OCI-LY3 (cell line): ENCODE measurements at regions not wholly inside any gene's neighbourhood (a gene's known extent, or its start where the extent isn't known, plus 50 kb on each side); places are given as distances from the start of the nearest gene placed in this dataset.

Experiments used
- H2AFZ ChIP-seq: fragments of 200-600, 300-600 bp; shearing (Covaris generic); 2 replicates; pipeline ENCODE4 v1.6.0; 2014; ENCODE audit warnings: antibody characterized with exemption, low read depth, low read length
- H3K27ac ChIP-seq: fragments of 200-600, 300-600 bp; sonication (generic); 2 replicates; pipeline ENCODE4 v1.5.1; 2014; ENCODE audit warnings: mild to moderate bottlenecking, low read length, moderate library complexity, mixed read lengths
- H3K27me3 ChIP-seq: fragments of 200-600, 300-600 bp; sonication (generic); 2 replicates; pipeline ENCODE4 v1.6.1; 2014; ENCODE audit warnings: low read depth, low read length, mixed read lengths
- H3K36me3 ChIP-seq: fragments of 200-600, 300-600 bp; sonication (generic); replicated peaks from 2 replicates; pipeline ENCODE3; 2014; ENCODE audit warnings: low read depth, low read length, mixed read lengths
- H3K4me1 ChIP-seq: fragments of 300-600, 200-600 bp; sonication (generic); 2 replicates; pipeline ENCODE4 v1.6.1; 2014; ENCODE audit warnings: low read length, mixed read lengths
- H3K4me2 ChIP-seq: fragments of 200-600, 300-600 bp; sonication (generic); 2 replicates; pipeline ENCODE4 v1.6.1; 2014; ENCODE audit warnings: low read length, mixed read lengths
- H3K4me3 ChIP-seq: fragments of 300-600, 200-600 bp; sonication (generic); 2 replicates; pipeline ENCODE4 v1.5.1; 2014; ENCODE audit warnings: antibody characterized with exemption, mild to moderate bottlenecking, low read length, moderate library complexity
- H3K79me2 ChIP-seq: fragments of 300-600, 200-600 bp; shearing (Covaris generic); 2 replicates; pipeline ENCODE4 v1.6.1; 2014; ENCODE audit warnings: mild to moderate bottlenecking, low read length, mixed read lengths
- H3K9ac ChIP-seq: fragments of 300-600, 200-600 bp; shearing (Covaris generic); 2 replicates; pipeline ENCODE4 v1.6.0; 2014; ENCODE audit warnings: mild to moderate bottlenecking, low read length, moderate library complexity
- H3K9me3 ChIP-seq: fragments of 200-600, 300-600 bp; shearing (Covaris generic); 2 replicates; pipeline ENCODE4 v1.6.1; 2014; ENCODE audit warnings: low read length, mixed read lengths; ENCODE audit not compliant: insufficient read depth
- H4K20me1 ChIP-seq: fragments of 200-600, 300-600 bp; sonication (generic); 2 replicates; pipeline ENCODE4 v1.6.1; 2016; ENCODE audit warnings: low read length, mixed read lengths; ENCODE audit not compliant: insufficient read depth
- EZH2phosphoT487 ChIP-seq: fragments of 200-600 bp; shearing (Covaris generic); IDR thresholded peaks from 2 replicates; pipeline ENCODE4 v1.6.1; 2018; ENCODE audit warnings: antibody characterized with exemption, mixed run types, low read depth
- TF ChIP-seq, protein P1 (sequence below): fragments of 200-600, 300-600 bp; sonication (generic); IDR thresholded peaks from 2 replicates; pipeline ENCODE4 v1.5.1; 2014; ENCODE audit warnings: antibody characterized with exemption, low read length, low read depth

- no peak overlapping the region for H3K27ac ChIP-seq
- H2AFZ ChIP-seq, result no peak overlapping the region
- H3K9ac ChIP-seq, result no peak overlapping the region
- H3K4me2 ChIP-seq, result no peak overlapping the region
- no peak overlapping the region for H3K4me3 ChIP-seq
- H3K27me3 ChIP-seq, result peaks cover 31% of the 10 kb centered on the region
- H3K79me2 ChIP-seq, result no peaks in the 10 kb centered on the region
- no peaks in the 10 kb centered on the region for H3K36me3 ChIP-seq
- no peaks in the 10 kb centered on the region for H4K20me1 ChIP-seq
- H3K9me3 ChIP-seq, result no peaks in the 10 kb centered on the region
- H3K4me1 ChIP-seq, result peaks cover 13% of the 10 kb centered on the region
- TF ChIP-seq EZH2phosphoT487, result no peak
These were observed 185.1 kb downstream of the CDH26 start for GRCh38 chr20:60143261-60143842.

DNA sequence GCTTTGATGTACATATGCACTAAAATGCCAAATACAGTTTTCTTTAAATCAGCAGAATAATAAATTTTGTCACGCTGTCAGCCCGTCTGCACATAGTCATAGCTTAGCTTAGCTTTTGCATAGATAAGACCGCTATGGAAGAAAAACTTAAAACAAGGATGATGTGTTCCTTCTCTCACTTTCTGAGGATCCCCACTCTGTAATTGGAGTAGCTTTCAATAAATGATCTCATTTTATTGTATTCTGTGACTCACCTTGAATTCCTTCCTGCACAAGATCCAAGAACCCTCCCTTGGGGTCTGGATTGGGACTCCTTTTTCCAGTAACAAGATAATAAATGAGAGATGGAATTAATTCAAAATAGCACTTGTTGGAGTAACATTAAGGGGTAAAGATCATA is 186.2 kb downstream of the CDH26 start:
- TF ChIP-seq, protein P1, sequence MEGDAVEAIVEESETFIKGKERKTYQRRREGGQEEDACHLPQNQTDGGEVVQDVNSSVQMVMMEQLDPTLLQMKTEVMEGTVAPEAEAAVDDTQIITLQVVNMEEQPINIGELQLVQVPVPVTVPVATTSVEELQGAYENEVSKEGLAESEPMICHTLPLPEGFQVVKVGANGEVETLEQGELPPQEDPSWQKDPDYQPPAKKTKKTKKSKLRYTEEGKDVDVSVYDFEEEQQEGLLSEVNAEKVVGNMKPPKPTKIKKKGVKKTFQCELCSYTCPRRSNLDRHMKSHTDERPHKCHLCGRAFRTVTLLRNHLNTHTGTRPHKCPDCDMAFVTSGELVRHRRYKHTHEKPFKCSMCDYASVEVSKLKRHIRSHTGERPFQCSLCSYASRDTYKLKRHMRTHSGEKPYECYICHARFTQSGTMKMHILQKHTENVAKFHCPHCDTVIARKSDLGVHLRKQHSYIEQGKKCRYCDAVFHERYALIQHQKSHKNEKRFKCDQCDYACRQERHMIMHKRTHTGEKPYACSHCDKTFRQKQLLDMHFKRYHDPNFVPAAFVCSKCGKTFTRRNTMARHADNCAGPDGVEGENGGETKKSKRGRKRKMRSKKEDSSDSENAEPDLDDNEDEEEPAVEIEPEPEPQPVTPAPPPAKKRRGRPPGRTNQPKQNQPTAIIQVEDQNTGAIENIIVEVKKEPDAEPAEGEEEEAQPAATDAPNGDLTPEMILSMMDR, result no peak
- no peak for TF ChIP-seq EZH2phosphoT487
- Histone ChIP-seq H3K9me3 (no peaks in the 10 kb centered on the region), H3K4me3 (no peak overlapping the region), H3K4me1 (peaks cover 13% of the 10 kb centered on the region), H4K20me1 (no peaks in the 10 kb centered on the region), H3K79me2 (no peaks in the 10 kb centered on the region), H3K9ac (no peak overlapping the region), H2AFZ (no peak overlapping the region), H3K36me3 (no peaks in the 10 kb centered on the region), H3K27ac (no peak overlapping the region), H3K27me3 (peaks cover 36% of the 10 kb centered on the region), H3K4me2 (no peak overlapping the region)

DNA sequence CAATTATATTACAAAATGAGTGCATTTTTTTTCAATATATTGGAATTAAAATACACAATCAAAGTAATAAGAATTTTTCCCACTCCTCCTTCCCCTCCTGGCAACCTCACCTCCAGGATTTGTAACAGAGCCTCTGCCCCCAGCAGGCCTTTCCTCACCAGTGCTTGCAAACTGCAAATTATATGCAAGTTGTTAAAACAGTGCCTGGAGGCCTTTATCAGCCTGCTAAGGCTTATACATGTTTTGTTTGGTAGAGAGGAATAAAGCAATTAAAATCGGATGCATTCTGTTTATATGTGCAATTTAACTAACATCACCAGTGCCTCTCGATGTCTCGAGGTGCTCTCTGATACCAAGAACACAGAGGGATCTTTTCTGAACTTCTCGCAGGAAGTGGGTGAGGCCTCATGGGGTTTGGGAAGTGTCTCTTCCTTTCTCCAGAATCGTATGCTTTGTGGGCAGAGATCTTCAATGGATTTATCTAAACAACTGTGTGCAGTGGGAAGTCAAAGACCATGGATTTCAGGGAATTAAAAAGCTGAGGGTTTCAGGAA is 186.8 kb downstream of the CDH26 start:
- Histone ChIP-seq H2AFZ (no peak overlapping the region), H3K27me3 (peaks cover 41% of the 10 kb centered on the region), H3K36me3 (no peaks in the 10 kb centered on the region), H3K4me3 (no peak overlapping the region), H3K27ac (no peak overlapping the region), H4K20me1 (no peaks in the 10 kb centered on the region), H3K9me3 (no peaks in the 10 kb centered on the region), H3K79me2 (no peaks in the 10 kb centered on the region), H3K9ac (no peak overlapping the region), H3K4me2 (no peak overlapping the region), H3K4me1 (peaks cover 13% of the 10 kb centered on the region)
- TF ChIP-seq, protein P1, result no peak
- TF ChIP-seq EZH2phosphoT487, result no peak

- no peaks in the 10 kb centered on the region for H3K9me3 ChIP-seq
- H2AFZ ChIP-seq, result no peak overlapping the region
- H4K20me1 ChIP-seq, result no peaks in the 10 kb centered on the region
- no peaks in the 10 kb centered on the region for H3K79me2 ChIP-seq
- H3K27me3 ChIP-seq, result peaks cover 51% of the 10 kb centered on the region
- TF ChIP-seq EZH2phosphoT487, result no peak
- TF ChIP-seq, protein P1, result no peak
- H3K27ac ChIP-seq, result no peak overlapping the region
- H3K4me2 ChIP-seq, result no peak overlapping the region
- no peak overlapping the region for H3K9ac ChIP-seq
- no peaks in the 10 kb centered on the region for H3K36me3 ChIP-seq
- peaks cover 13% of the 10 kb centered on the region for H3K4me1 ChIP-seq
- no peak overlapping the region for H3K4me3 ChIP-seq
These were observed 188.8 kb downstream of the CDH26 start for GRCh38 chr20:60147004-60147403.
